ENCODE measurements at regions not wholly inside any gene's neighbourhood (a gene's known extent, or its start where the extent isn't known, plus 50 kb on each side); places are given as distances from the start of the nearest gene placed in this dataset.
A peak's percentile ranks its signal among the peaks of the same experiment; 100 is the strongest.
"Not testable (repeated sequence)": the region's sequence is repeated elsewhere in the genome, so short reads cannot be mapped to it uniquely, and the experiment has no call there.

GRCh38 chr4:105061136-105061696 is 85.5 kb upstream of the TET2 start:
- H3K9me3 ChIP-seq (ENCODE audit: control insufficient read depth, low read depth, low read length), result no peaks in the 10 kb centered on the region
- H3K36me3 ChIP-seq (ENCODE audit: control insufficient read depth, insufficient read depth, low read length), result no peaks in the 10 kb centered on the region
- no peaks in the 10 kb centered on the region for H3K27me3 ChIP-seq (ENCODE audit: control insufficient read depth, insufficient read depth, low read length)
- DNase-seq, result peak in 1 of 2 donors; percentile 7
- H3K4me3 ChIP-seq (ENCODE audit: low read length), result no peak overlapping the region
- H3K27ac ChIP-seq (ENCODE audit: low read length), result no peak overlapping the region
- no peaks in the 10 kb centered on the region for H3K4me1 ChIP-seq (ENCODE audit: control insufficient read depth, insufficient read depth, low read length)
- no CpG with 5 or more reads among the region's 5 CpGs for WGBS (ENCODE audit: insufficient coverage, low lambda C conversion rate)

- Histone ChIP-seq H3K9me3 (ENCODE audit: control insufficient read depth, low read depth, low read length) (no peaks in the 10 kb centered on the region), H3K4me3 (ENCODE audit: low read length) (no peak overlapping the region), H3K27ac (ENCODE audit: low read length) (no peak overlapping the region), H3K36me3 (ENCODE audit: control insufficient read depth, insufficient read depth, low read length) (no peaks in the 10 kb centered on the region), H3K4me1 (ENCODE audit: control insufficient read depth, insufficient read depth, low read length) (no peaks in the 10 kb centered on the region), H3K27me3 (ENCODE audit: control insufficient read depth, insufficient read depth, low read length) (no peaks in the 10 kb centered on the region)
- 43% methylated on average over 1 of the region's 1 CpG for WGBS (ENCODE audit: insufficient coverage, low lambda C conversion rate)
- no peak for DNase-seq
Measured at GRCh38 chr4:105061731-105062130, 84.9 kb upstream of the TET2 start.

GRCh38 chr4:105066401-105066800 is 80.3 kb upstream of the TET2 start:
- H3K4me3 ChIP-seq (ENCODE audit: low read length), result no peak overlapping the region
- no peaks in the 10 kb centered on the region for H3K27me3 ChIP-seq (ENCODE audit: control insufficient read depth, insufficient read depth, low read length)
- DNase-seq, result no peak
- no peaks in the 10 kb centered on the region for H3K4me1 ChIP-seq (ENCODE audit: control insufficient read depth, insufficient read depth, low read length)
- no peaks in the 10 kb centered on the region for H3K36me3 ChIP-seq (ENCODE audit: control insufficient read depth, insufficient read depth, low read length)
- H3K27ac ChIP-seq (ENCODE audit: low read length), result no peak overlapping the region
- no peaks in the 10 kb centered on the region for H3K9me3 ChIP-seq (ENCODE audit: control insufficient read depth, low read depth, low read length)

GRCh38 chr4:105067431-105067830 is 79.2 kb upstream of the TET2 start:
- no peaks in the 10 kb centered on the region for H3K36me3 ChIP-seq (ENCODE audit: control insufficient read depth, insufficient read depth, low read length)
- no peak overlapping the region for H3K4me3 ChIP-seq (ENCODE audit: low read length)
- WGBS (ENCODE audit: insufficient coverage, low lambda C conversion rate), result 100% methylated on average over 1 of the region's 2 CpGs
- no peaks in the 10 kb centered on the region for H3K9me3 ChIP-seq (ENCODE audit: control insufficient read depth, low read depth, low read length)
- H3K27me3 ChIP-seq (ENCODE audit: control insufficient read depth, insufficient read depth, low read length), result no peaks in the 10 kb centered on the region
- no peak for DNase-seq
- no peak overlapping the region for H3K27ac ChIP-seq (ENCODE audit: low read length)
- H3K4me1 ChIP-seq (ENCODE audit: control insufficient read depth, insufficient read depth, low read length), result no peaks in the 10 kb centered on the region

- no CpG with 5 or more reads among the region's 4 CpGs for WGBS (ENCODE audit: insufficient coverage, low lambda C conversion rate)
- Histone ChIP-seq H3K27me3 (ENCODE audit: control insufficient read depth, insufficient read depth, low read length) (no peaks in the 10 kb centered on the region), H3K27ac (ENCODE audit: low read length) (no peak overlapping the region), H3K36me3 (ENCODE audit: control insufficient read depth, insufficient read depth, low read length) (no peaks in the 10 kb centered on the region), H3K4me3 (ENCODE audit: low read length) (no peak overlapping the region), H3K9me3 (ENCODE audit: control insufficient read depth, low read depth, low read length) (no peaks in the 10 kb centered on the region), H3K4me1 (ENCODE audit: control insufficient read depth, insufficient read depth, low read length) (no peaks in the 10 kb centered on the region)
- DNase-seq, result no peak
Measured at GRCh38 chr4:105067946-105068345, 78.7 kb upstream of the TET2 start.

GRCh38 chr4:105068516-105068915 is 78.2 kb upstream of the TET2 start:
- WGBS (ENCODE audit: insufficient coverage, low lambda C conversion rate), result 100% methylated on average over 1 of the region's 3 CpGs
- DNase-seq, result no peak
- H3K4me3 ChIP-seq (ENCODE audit: low read length), result no peak overlapping the region
- no peaks in the 10 kb centered on the region for H3K9me3 ChIP-seq (ENCODE audit: control insufficient read depth, low read depth, low read length)
- no peaks in the 10 kb centered on the region for H3K4me1 ChIP-seq (ENCODE audit: control insufficient read depth, insufficient read depth, low read length)
- no peak overlapping the region for H3K27ac ChIP-seq (ENCODE audit: low read length)
- no peaks in the 10 kb centered on the region for H3K27me3 ChIP-seq (ENCODE audit: control insufficient read depth, insufficient read depth, low read length)
- H3K36me3 ChIP-seq (ENCODE audit: control insufficient read depth, insufficient read depth, low read length), result no peaks in the 10 kb centered on the region

GRCh38 chr4:105072095-105072494 is 74.6 kb upstream of the TET2 start:
- not testable (repeated sequence) for H3K27ac ChIP-seq (ENCODE audit: low read length)

GRCh38 chr4:105074097-105074496 is 72.6 kb upstream of the TET2 start:
- no peaks in the 10 kb centered on the region for H3K27me3 ChIP-seq (ENCODE audit: control insufficient read depth, insufficient read depth, low read length)
- H3K27ac ChIP-seq (ENCODE audit: low read length), result no peak overlapping the region
- no peaks in the 10 kb centered on the region for H3K9me3 ChIP-seq (ENCODE audit: control insufficient read depth, low read depth, low read length)
- H3K36me3 ChIP-seq (ENCODE audit: control insufficient read depth, insufficient read depth, low read length), result no peaks in the 10 kb centered on the region
- no peak overlapping the region for H3K4me3 ChIP-seq (ENCODE audit: low read length)
- no peaks in the 10 kb centered on the region for H3K4me1 ChIP-seq (ENCODE audit: control insufficient read depth, insufficient read depth, low read length)
- DNase-seq, result no peak

More at GRCh38 chr4:105072095-105072494, 74.6 kb upstream of the TET2 start:
- H3K4me3 ChIP-seq (ENCODE audit: low read length); H3K9me3 ChIP-seq (ENCODE audit: control insufficient read depth, low read depth, low read length); H3K36me3 ChIP-seq (ENCODE audit: control insufficient read depth, insufficient read depth, low read length); H3K4me1 ChIP-seq (ENCODE audit: control insufficient read depth, insufficient read depth, low read length); H3K27me3 ChIP-seq (ENCODE audit: control insufficient read depth, insufficient read depth, low read length); DNase-seq: not testable (repeated sequence)
- WGBS (ENCODE audit: insufficient coverage, low lambda C conversion rate), result no CpG with 5 or more reads among the region's 2 CpGs

GRCh38 chr4:105075045-105075444 is 71.6 kb upstream of the TET2 start:
- H3K36me3 ChIP-seq (ENCODE audit: control insufficient read depth, insufficient read depth, low read length), result no peaks in the 10 kb centered on the region
- no peak overlapping the region for H3K27ac ChIP-seq (ENCODE audit: low read length)
- 71% methylated on average over 1 of the region's 2 CpGs for WGBS (ENCODE audit: insufficient coverage, low lambda C conversion rate)
- H3K27me3 ChIP-seq (ENCODE audit: control insufficient read depth, insufficient read depth, low read length), result no peaks in the 10 kb centered on the region
- H3K9me3 ChIP-seq (ENCODE audit: control insufficient read depth, low read depth, low read length), result no peaks in the 10 kb centered on the region
- no peak overlapping the region for H3K4me3 ChIP-seq (ENCODE audit: low read length)
- no peak for DNase-seq
- no peaks in the 10 kb centered on the region for H3K4me1 ChIP-seq (ENCODE audit: control insufficient read depth, insufficient read depth, low read length)

- Histone ChIP-seq H3K4me3 (ENCODE audit: low read length) (no peak overlapping the region), H3K27ac (ENCODE audit: low read length) (no peak overlapping the region), H3K36me3 (ENCODE audit: control insufficient read depth, insufficient read depth, low read length) (no peaks in the 10 kb centered on the region), H3K27me3 (ENCODE audit: control insufficient read depth, insufficient read depth, low read length) (no peaks in the 10 kb centered on the region), H3K9me3 (ENCODE audit: control insufficient read depth, low read depth, low read length) (no peaks in the 10 kb centered on the region), H3K4me1 (ENCODE audit: control insufficient read depth, insufficient read depth, low read length) (no peaks in the 10 kb centered on the region)
- WGBS (ENCODE audit: insufficient coverage, low lambda C conversion rate), result 60% methylated on average over 1 of the region's 10 CpGs
- peak; percentile 6 to 8 for DNase-seq
Measured at GRCh38 chr4:105088110-105088879, 58.4 kb upstream of the TET2 start.

GRCh38 chr4:105092356-105092755 is 54.3 kb upstream of the TET2 start:
- no CpG with 5 or more reads among the region's 1 CpG for WGBS (ENCODE audit: insufficient coverage, low lambda C conversion rate)
- no peak overlapping the region for H3K4me3 ChIP-seq (ENCODE audit: low read length)
- no peak overlapping the region for H3K27ac ChIP-seq (ENCODE audit: low read length)
- no peaks in the 10 kb centered on the region for H3K9me3 ChIP-seq (ENCODE audit: control insufficient read depth, low read depth, low read length)
- H3K36me3 ChIP-seq (ENCODE audit: control insufficient read depth, insufficient read depth, low read length), result no peaks in the 10 kb centered on the region
- DNase-seq, result no peak
- H3K4me1 ChIP-seq (ENCODE audit: control insufficient read depth, insufficient read depth, low read length), result no peaks in the 10 kb centered on the region
- no peaks in the 10 kb centered on the region for H3K27me3 ChIP-seq (ENCODE audit: control insufficient read depth, insufficient read depth, low read length)

Data from large intestine (tissue), 3 donors.